A549 (cell line): ENCODE measurements at regions not wholly inside any gene's neighbourhood (a gene's known extent, or its start where the extent isn't known, plus 50 kb on each side); places are given as distances from the start of the nearest gene placed in this dataset.

Source experiments
- ATAC-seq, 2 experiments: fragments of 200-7000 bp in 1 of 2; fragments of >200 bp in 1 of 2; cut with Nextera tagmentation in 1 of 2; cut with Tn5 transposase in 1 of 2; 3 replicates each; pipeline versions ENCODE4 v1.8.0 to v1.9.1; 2018 to 2020; ENCODE audit warnings: mild to moderate bottlenecking in 1 of 2, moderate library complexity in 1 of 2
- CTCF ChIA-PET: fragments of 300-600 bp; sonication (Branson Sonifier 250); formaldehyde crosslinking; extraction: SDS; loops from one replicate; lab custom pipeline; 2021; ENCODE audit warnings: antibody characterized with exemption, inconsistent platforms; lab: Yijun Ruan, JAX
- POLR2A ChIA-PET: fragments of 350-600 bp; formaldehyde crosslinking; extraction: SDS; loops from one replicate; lab custom pipeline; 2021; ENCODE audit warnings: antibody characterized with exemption, inconsistent platforms; lab: Yijun Ruan, JAX
- DNase-seq, 2 experiments: peaks; one replicate each; pipeline versions ENCODE4 v3.0.0 to v3.0.0-alpha.2; 2011 to 2016; ENCODE audit warnings: low read depth in 1 of 2, low spot score in 1 of 2
- FAIRE-seq: peaks from 2 replicates; lab custom pipeline; 2011; peaks lifted over from hg19 to GRCh38; lab: Jason Lieb, UNC
- H3K27ac ChIP-seq, 2 experiments: fragments of >200 bp; sonication (Bioruptor Twin); formaldehyde crosslinking; 3 replicates each; pipeline ENCODE4 v1.5.1; 2016 to 2017
- H3K4me1 ChIP-seq: fragments of >200 bp; sonication (Bioruptor Twin); formaldehyde crosslinking; 3 replicates; pipeline ENCODE4 v1.6.1; 2016
- H3K4me2 ChIP-seq: fragments of >200 bp; sonication (Bioruptor Twin); formaldehyde crosslinking; 3 replicates; pipeline ENCODE4 v1.6.1; 2016
- H3K4me3 ChIP-seq: fragments of >200 bp; sonication (Bioruptor Twin); formaldehyde crosslinking; 3 replicates; pipeline ENCODE4 v1.5.1; 2016
- H3K9me3 ChIP-seq: fragments of >200 bp; sonication (Bioruptor Twin); formaldehyde crosslinking; 3 replicates; pipeline ENCODE4 v1.6.1; 2016
- BCL3 ChIP-seq: fragments of >200 bp; sonication (Bioruptor Twin); formaldehyde crosslinking; IDR thresholded peaks from 3 replicates; pipeline ENCODE4 v1.6.1; 2016
- BHLHE40 ChIP-seq: IDR thresholded peaks from 2 replicates; pipeline ENCODE4 v1.6.1; 2012; ENCODE audit warnings: low read depth, low read length, inconsistent platforms
- CBX2 ChIP-seq: fragments of 200-600 bp; sonication (generic); IDR thresholded peaks from 2 replicates; pipeline ENCODE4 v1.6.1; 2016; ENCODE audit warnings: low read depth, mild to moderate bottlenecking, borderline replicate concordance
- EHF ChIP-seq: fragments of 250-450 bp; sonication (Bioruptor Pico); IDR thresholded peaks from 2 replicates; pipeline ENCODE4 v1.5.0; 2020; ENCODE audit warnings: mild to moderate bottlenecking
- FOXS1 ChIP-seq: fragments of 250-450 bp; sonication (Bioruptor Pico); IDR thresholded peaks from 2 replicates; pipeline ENCODE4 v1.5.0; 2020; ENCODE audit warnings: mild to moderate bottlenecking, moderate library complexity
- HEYL ChIP-seq: fragments of 250-450 bp; sonication (Bioruptor Pico); IDR thresholded peaks from 2 replicates; pipeline ENCODE4 v1.8.0; 2021; ENCODE audit warnings: mild to moderate bottlenecking, moderate library complexity
- HOXB5 ChIP-seq: fragments of 250-450 bp; sonication (Bioruptor Pico); IDR thresholded peaks from 2 replicates; pipeline ENCODE4 v1.5.0; 2020; ENCODE audit warnings: mild to moderate bottlenecking, moderate library complexity
- JUNB ChIP-seq: fragments of >200 bp; sonication (Bioruptor Twin); formaldehyde crosslinking; IDR thresholded peaks from 2 replicates; pipeline ENCODE4 v1.6.1; 2016
- KDM5A ChIP-seq: fragments of 200-600 bp; sonication (generic); IDR thresholded peaks from 2 replicates; pipeline ENCODE4 v1.6.1; 2016; ENCODE audit warnings: antibody characterized with exemption, mild to moderate bottlenecking
- MAFK ChIP-seq: fragments of 450-650 bp; IDR thresholded peaks from 2 replicates; pipeline ENCODE4 v1.6.1; 2014; ENCODE audit not compliant: partially characterized antibody
- MAX ChIP-seq: IDR thresholded peaks from 2 replicates; pipeline ENCODE4 v1.6.1; 2012
- NFE2L2 ChIP-seq: fragments of 150-350 bp; conservative IDR thresholded peaks from 2 replicates; pipeline ENCODE4 v1.6.1; 2014; ENCODE audit warnings: low read length
- NPAS2 ChIP-seq: fragments of 250-450 bp; sonication (Bioruptor Pico); IDR thresholded peaks from 2 replicates; pipeline ENCODE4 v1.8.0; 2022; ENCODE audit warnings: mild to moderate bottlenecking, moderate library complexity, borderline replicate concordance
- POLR2AphosphoS2 ChIP-seq: conservative IDR thresholded peaks from 2 replicates; pipeline ENCODE4 v1.6.1; 2012; ENCODE audit warnings: low read length, improper control_type of control experiment, inconsistent platforms
- RARB ChIP-seq: fragments of 250-450 bp; sonication (Bioruptor Pico); IDR thresholded peaks from 2 replicates; pipeline ENCODE4 v1.8.0; 2021; ENCODE audit warnings: mild to moderate bottlenecking, moderate library complexity
- RNF2 ChIP-seq: fragments of 200-600 bp; sonication (generic); IDR thresholded peaks from 2 replicates; pipeline ENCODE4 v1.6.1; 2016; ENCODE audit warnings: low read depth, mild to moderate bottlenecking, antibody characterized with exemption, moderate library complexity, borderline replicate concordance
- TFCP2L1 ChIP-seq: fragments of 250-450 bp; sonication (Bioruptor Pico); IDR thresholded peaks from 2 replicates; pipeline ENCODE4 v1.5.0; 2021; ENCODE audit warnings: mild to moderate bottlenecking
- WGBS: methylation state at CpG from one replicate; pipeline ENCODE4 v1.1.6; 2017; ENCODE audit errors: missing lambda C conversion rate; 5-methylcytosine and 5-hydroxymethylcytosine counted together
- TF ChIP-seq, protein P1 (sequence below): IDR thresholded peaks from 2 replicates; pipeline ENCODE4 v1.6.1; 2012; ENCODE audit warnings: low read depth, borderline replicate concordance
- TF ChIP-seq, protein P2 (sequence below): fragments of 250-450 bp; sonication (Bioruptor Pico); IDR thresholded peaks from 2 replicates; pipeline ENCODE4 v1.5.0; 2020; ENCODE audit warnings: low read depth, mild to moderate bottlenecking, moderate library complexity
- TF ChIP-seq, protein P3 (sequence below): fragments of >200 bp; sonication (Bioruptor Twin); formaldehyde crosslinking; IDR thresholded peaks from 3 replicates; pipeline ENCODE4 v1.5.1; 2016
- TF ChIP-seq, protein P4 (sequence below): fragments of 250-450 bp; sonication (Bioruptor Pico); IDR thresholded peaks from 2 replicates; pipeline ENCODE4 v1.5.0; 2021; ENCODE audit warnings: mild to moderate bottlenecking, moderate library complexity, borderline replicate concordance

DNA sequence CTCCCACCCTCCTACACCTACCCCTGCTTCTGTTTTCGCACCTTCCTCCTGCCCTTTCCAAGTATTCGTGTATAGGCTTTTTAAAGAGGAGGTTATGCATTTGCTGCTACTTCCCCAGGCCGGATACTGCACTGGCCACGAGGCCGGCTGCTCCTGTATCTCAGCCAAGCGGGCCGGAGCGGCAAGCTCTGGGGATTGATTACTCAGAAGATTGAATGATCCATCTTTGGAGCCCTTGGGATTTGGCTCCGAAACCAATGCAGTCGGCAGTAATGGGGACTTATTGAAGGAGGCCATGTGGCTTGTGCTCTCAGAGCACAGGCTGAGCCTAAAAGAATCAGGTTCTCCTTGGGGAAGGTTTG lies 405.3 kb downstream of the TLE4 start:
- CTCF ChIA-PET = interaction anchor here (0.8 kb wide), 1 partner anchor 39 kb away, joined by 4 read pairs; no protein-coding TSS in a partner anchor
- POLR2A ChIA-PET = no interaction called here
- DNase-seq (no peak), ATAC-seq (no peak), FAIRE-seq (no peak)
- Histone ChIP-seq H3K4me3 (no peak overlapping the region), H3K4me2 (no peak overlapping the region), H3K9me3 (no peaks in the 10 kb centered on the region), H3K4me1 (no peaks in the 10 kb centered on the region), H3K27ac (no peak overlapping the region)
- WGBS = 53% methylated on average over 10 of the region's 10 CpGs
- TF ChIP-seq POLR2AphosphoS2 (no peak), EHF (no peak), JUNB (no peak), FOXS1 (CRISPR knock-in tag) (no peak), TFCP2L1 (CRISPR knock-in tag) (no peak), NPAS2 (CRISPR knock-in tag) (no peak), MAFK (no peak), CBX2 (no peak), NFE2L2 (no peak), HEYL (CRISPR knock-in tag) (no peak), BHLHE40 (no peak), KDM5A (no peak), HOXB5 (CRISPR knock-in tag) (no peak), RARB (CRISPR knock-in tag) (no peak), RNF2 (no peak), BCL3 (no peak), MAX (no peak)
- TF ChIP-seq, protein P1, sequence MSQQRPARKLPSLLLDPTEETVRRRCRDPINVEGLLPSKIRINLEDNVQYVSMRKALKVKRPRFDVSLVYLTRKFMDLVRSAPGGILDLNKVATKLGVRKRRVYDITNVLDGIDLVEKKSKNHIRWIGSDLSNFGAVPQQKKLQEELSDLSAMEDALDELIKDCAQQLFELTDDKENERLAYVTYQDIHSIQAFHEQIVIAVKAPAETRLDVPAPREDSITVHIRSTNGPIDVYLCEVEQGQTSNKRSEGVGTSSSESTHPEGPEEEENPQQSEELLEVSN = no peak
- TF ChIP-seq, protein P2, sequence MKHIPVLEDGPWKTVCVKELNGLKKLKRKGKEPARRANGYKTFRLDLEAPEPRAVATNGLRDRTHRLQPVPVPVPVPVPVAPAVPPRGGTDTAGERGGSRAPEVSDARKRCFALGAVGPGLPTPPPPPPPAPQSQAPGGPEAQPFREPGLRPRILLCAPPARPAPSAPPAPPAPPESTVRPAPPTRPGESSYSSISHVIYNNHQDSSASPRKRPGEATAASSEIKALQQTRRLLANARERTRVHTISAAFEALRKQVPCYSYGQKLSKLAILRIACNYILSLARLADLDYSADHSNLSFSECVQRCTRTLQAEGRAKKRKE (CRISPR knock-in tag) = no peak
- TF ChIP-seq, protein P3, sequence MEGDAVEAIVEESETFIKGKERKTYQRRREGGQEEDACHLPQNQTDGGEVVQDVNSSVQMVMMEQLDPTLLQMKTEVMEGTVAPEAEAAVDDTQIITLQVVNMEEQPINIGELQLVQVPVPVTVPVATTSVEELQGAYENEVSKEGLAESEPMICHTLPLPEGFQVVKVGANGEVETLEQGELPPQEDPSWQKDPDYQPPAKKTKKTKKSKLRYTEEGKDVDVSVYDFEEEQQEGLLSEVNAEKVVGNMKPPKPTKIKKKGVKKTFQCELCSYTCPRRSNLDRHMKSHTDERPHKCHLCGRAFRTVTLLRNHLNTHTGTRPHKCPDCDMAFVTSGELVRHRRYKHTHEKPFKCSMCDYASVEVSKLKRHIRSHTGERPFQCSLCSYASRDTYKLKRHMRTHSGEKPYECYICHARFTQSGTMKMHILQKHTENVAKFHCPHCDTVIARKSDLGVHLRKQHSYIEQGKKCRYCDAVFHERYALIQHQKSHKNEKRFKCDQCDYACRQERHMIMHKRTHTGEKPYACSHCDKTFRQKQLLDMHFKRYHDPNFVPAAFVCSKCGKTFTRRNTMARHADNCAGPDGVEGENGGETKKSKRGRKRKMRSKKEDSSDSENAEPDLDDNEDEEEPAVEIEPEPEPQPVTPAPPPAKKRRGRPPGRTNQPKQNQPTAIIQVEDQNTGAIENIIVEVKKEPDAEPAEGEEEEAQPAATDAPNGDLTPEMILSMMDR = no peak

DNA sequence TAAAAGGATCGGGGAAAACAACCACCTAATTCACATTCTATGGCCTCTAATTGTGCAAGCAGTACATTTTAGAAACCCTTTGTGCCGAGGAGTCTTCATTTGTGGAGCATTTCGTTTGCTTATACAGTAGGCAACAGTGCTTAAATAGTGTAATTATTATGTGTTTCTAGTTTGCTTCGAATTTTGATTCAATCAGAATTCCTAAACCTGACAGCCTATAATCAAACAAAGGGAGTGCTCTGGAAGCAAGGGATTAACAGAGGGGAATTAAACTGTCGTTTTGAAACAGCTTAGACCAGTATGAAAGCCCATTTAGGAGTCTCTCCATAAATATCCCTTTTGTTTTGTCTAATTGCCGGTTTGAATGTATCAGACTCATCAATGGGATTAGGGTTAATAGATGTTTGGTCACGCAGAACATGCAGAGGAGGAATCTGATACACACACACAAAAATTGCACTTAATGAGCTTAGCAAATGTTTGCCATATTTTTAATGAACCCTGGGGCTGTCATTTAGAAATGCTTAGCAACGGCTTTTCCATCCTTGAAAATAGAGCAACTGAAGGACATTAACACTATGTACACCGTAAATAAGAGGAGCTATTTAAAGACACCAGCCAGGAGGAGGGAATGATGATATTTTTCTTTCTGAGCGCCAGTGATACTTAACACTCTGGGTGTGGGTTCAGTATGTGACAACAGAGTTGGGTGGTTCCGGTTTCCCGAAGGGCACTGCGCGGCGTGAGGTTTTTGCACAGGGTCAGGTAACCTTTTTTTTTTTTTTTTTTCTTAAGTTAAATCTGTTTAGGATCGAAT lies 404.7 kb downstream of the TLE4 start:
- Histone ChIP-seq H3K4me1 (no peaks in the 10 kb centered on the region), H3K27ac (no peak overlapping the region), H3K4me2 (no peak overlapping the region), H3K4me3 (no peak overlapping the region), H3K9me3 (no peaks in the 10 kb centered on the region)
- ChIA-PET POLR2A (no interaction called here), CTCF (interaction anchor here (0.8 kb wide), 1 partner anchor 40 kb away, joined by 4 read pairs; no protein-coding TSS in a partner anchor)
- WGBS = 48% methylated on average over 16 of the region's 16 CpGs
- FAIRE-seq (no peak), DNase-seq (no peak), ATAC-seq (no peak)
- TF ChIP-seq RNF2 (no peak), MAX (no peak)
- TF ChIP-seq, protein P4, sequence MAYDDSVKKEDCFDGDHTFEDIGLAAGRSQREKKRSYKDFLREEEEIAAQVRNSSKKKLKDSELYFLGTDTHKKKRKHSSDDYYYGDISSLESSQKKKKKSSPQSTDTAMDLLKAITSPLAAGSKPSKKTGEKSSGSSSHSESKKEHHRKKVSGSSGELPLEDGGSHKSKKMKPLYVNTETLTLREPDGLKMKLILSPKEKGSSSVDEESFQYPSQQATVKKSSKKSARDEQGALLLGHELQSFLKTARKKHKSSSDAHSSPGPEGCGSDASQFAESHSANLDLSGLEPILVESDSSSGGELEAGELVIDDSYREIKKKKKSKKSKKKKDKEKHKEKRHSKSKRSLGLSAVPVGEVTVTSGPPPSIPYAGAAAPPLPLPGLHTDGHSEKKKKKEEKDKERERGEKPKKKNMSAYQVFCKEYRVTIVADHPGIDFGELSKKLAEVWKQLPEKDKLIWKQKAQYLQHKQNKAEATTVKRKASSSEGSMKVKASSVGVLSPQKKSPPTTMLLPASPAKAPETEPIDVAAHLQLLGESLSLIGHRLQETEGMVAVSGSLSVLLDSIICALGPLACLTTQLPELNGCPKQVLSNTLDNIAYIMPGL (CRISPR knock-in tag) = no peak
